HEK293 (cell line): ENCODE measurements at regions not wholly inside any gene's neighbourhood (a gene's known extent, or its start where the extent isn't known, plus 50 kb on each side); places are given as distances from the start of the nearest gene placed in this dataset.

ENCODE experiments used
- CTCF ChIP-seq: fragments of 450-650 bp; formaldehyde crosslinking; IDR thresholded peaks from 2 replicates; pipeline ENCODE4 v1.5.1; 2016; ENCODE audit warnings: missing biosample characterization, missing genetic modification characterization
- ZBTB8A ChIP-seq: fragments of 450-650 bp; formaldehyde crosslinking; IDR thresholded peaks from 2 replicates; pipeline ENCODE4 v1.5.1; 2016; ENCODE audit warnings: missing biosample characterization, missing genetic modification characterization
- ZNF274 ChIP-seq, 2 experiments: fragments of 200-500 bp in 1 of 2; fragments of 450-650 bp in 1 of 2; sonication (Bioruptor generic) in 1 of 2; formaldehyde crosslinking in 1 of 2; IDR thresholded peaks; 2 replicates each; pipeline versions ENCODE4 v1.5.1 to v1.6.1; 2014 to 2016; ENCODE audit warnings: borderline replicate concordance in 1 of 2, inconsistent platforms in 1 of 2, low read length in 1 of 2, missing biosample characterization in 1 of 2, missing genetic modification characterization in 1 of 2

GRCh38 chr2:209348433-209348832 is 75.4 kb upstream of the MAP2 start:
- TF ChIP-seq ZBTB8A (tag by site-specific recombination) (no peak), ZNF274 (IDR thresholded peaks at IDR 0.05; ENCODE audit: low read length) (no peak), ZNF274 (tag by site-specific recombination; IDR thresholded peaks at IDR 0.05; ENCODE audit: borderline replicate concordance) (no peak), CTCF (tag by site-specific recombination) (no peak)
